Osteocyte (in vitro differentiated cells): ENCODE measurements at regions not wholly inside any gene's neighbourhood (a gene's known extent, or its start where the extent isn't known, plus 50 kb on each side); places are given as distances from the start of the nearest gene placed in this dataset.

Experiments
- DNase-seq: peaks from one replicate; pipeline ENCODE4 v3.0.0; 2021; ENCODE audit warnings: mixed read lengths; ENCODE audit not compliant: unreplicated experiment; ENCODE audit errors: extremely low spot score
- H3K27ac Mint-ChIP-seq: one replicate; pipeline ENCODE4 v1.8.0; 2021; ENCODE audit warnings: mild to moderate bottlenecking, mixed read lengths; ENCODE audit not compliant: unreplicated experiment
- H3K27me3 Mint-ChIP-seq: one replicate; pipeline ENCODE4 v1.8.0; 2021; ENCODE audit warnings: mixed read lengths; ENCODE audit not compliant: unreplicated experiment
- H3K36me3 Mint-ChIP-seq: one replicate; pipeline ENCODE4 v1.8.0; 2021; ENCODE audit warnings: mixed read lengths; ENCODE audit not compliant: unreplicated experiment
- H3K4me1 Mint-ChIP-seq: one replicate; pipeline ENCODE4 v1.8.0; 2021; ENCODE audit warnings: mixed read lengths; ENCODE audit not compliant: unreplicated experiment
- H3K4me3 Mint-ChIP-seq: one replicate; pipeline ENCODE4 v1.8.0; 2021; ENCODE audit warnings: mild to moderate bottlenecking, moderate library complexity, mixed read lengths; ENCODE audit not compliant: unreplicated experiment
- H3K9me3 Mint-ChIP-seq: one replicate; pipeline ENCODE4 v1.8.0; 2021; ENCODE audit warnings: mixed read lengths; ENCODE audit not compliant: unreplicated experiment
- CTCF ChIP-seq: fragments of 200-600 bp; sonication (generic); IDR thresholded peaks from 2 replicates; pipeline ENCODE4 v1.5.0; 2021; ENCODE audit warnings: antibody characterized with exemption, mild to moderate bottlenecking, moderate library complexity

- Mint-ChIP-seq H3K4me3 (no peak overlapping the region), H3K27ac (no peak overlapping the region), H3K4me1 (peaks cover 20% of the 10 kb centered on the region), H3K9me3 (no peaks in the 10 kb centered on the region), H3K36me3 (no peaks in the 10 kb centered on the region), H3K27me3 (no peaks in the 10 kb centered on the region)
- no peak for DNase-seq
- TF ChIP-seq CTCF, result no peak
These were observed 69.9 kb downstream of the ACTBL2 start for GRCh38 chr5:57412680-57413079.

GRCh38 chr5:57411982-57412381 lies 70.6 kb downstream of the ACTBL2 start:
- no peak for DNase-seq
- Mint-ChIP-seq H3K4me1 (peaks cover 19% of the 10 kb centered on the region), H3K4me3 (no peak overlapping the region), H3K27me3 (no peaks in the 10 kb centered on the region), H3K9me3 (no peaks in the 10 kb centered on the region), H3K27ac (no peak overlapping the region), H3K36me3 (no peaks in the 10 kb centered on the region)
- no peak for TF ChIP-seq CTCF

- Mint-ChIP-seq H3K4me1 (peaks cover 8% of the 10 kb centered on the region), H3K27ac (no peak overlapping the region), H3K4me3 (no peak overlapping the region), H3K36me3 (no peaks in the 10 kb centered on the region), H3K27me3 (no peaks in the 10 kb centered on the region), H3K9me3 (no peaks in the 10 kb centered on the region)
- no peak for TF ChIP-seq CTCF
- no peak for DNase-seq
These were observed 72.0 kb downstream of the ACTBL2 start for GRCh38 chr5:57410374-57411320.

- no peak for TF ChIP-seq CTCF
- Mint-ChIP-seq H3K27me3 (peaks cover 2% of the 10 kb centered on the region), H3K36me3 (no peaks in the 10 kb centered on the region), H3K27ac (no peak overlapping the region), H3K4me1 (peaks cover 8% of the 10 kb centered on the region), H3K4me3 (no peak overlapping the region), H3K9me3 (no peaks in the 10 kb centered on the region)
- no peak for DNase-seq
These were observed 73.9 kb downstream of the ACTBL2 start for GRCh38 chr5:57408714-57409113.

- Mint-ChIP-seq H3K36me3 (no peaks in the 10 kb centered on the region), H3K27me3 (peaks cover 4% of the 10 kb centered on the region), H3K4me3 (no peak overlapping the region), H3K4me1 (peaks cover 8% of the 10 kb centered on the region), H3K27ac (no peak overlapping the region), H3K9me3 (no peaks in the 10 kb centered on the region)
- no peak for DNase-seq
- TF ChIP-seq CTCF, result no peak
These were observed 74.3 kb downstream of the ACTBL2 start for GRCh38 chr5:57408285-57408684.
